HG02588 (cell line): ENCODE measurements at regions not wholly inside any gene's neighbourhood (a gene's known extent, or its start where the extent isn't known, plus 50 kb on each side); places are given as distances from the start of the nearest gene placed in this dataset.
"Not testable (repeated sequence)": the region's sequence is repeated elsewhere in the genome, so short reads cannot be mapped to it uniquely, and the experiment has no call there.

Experiments
- ATAC-seq: cut with Tn5 transposase; IDR thresholded peaks from one replicate; pipeline ENCODE4 v1.9.1; 2021; ENCODE audit warnings: mild to moderate bottlenecking, moderate library complexity; ENCODE audit not compliant: unreplicated experiment

DNA sequence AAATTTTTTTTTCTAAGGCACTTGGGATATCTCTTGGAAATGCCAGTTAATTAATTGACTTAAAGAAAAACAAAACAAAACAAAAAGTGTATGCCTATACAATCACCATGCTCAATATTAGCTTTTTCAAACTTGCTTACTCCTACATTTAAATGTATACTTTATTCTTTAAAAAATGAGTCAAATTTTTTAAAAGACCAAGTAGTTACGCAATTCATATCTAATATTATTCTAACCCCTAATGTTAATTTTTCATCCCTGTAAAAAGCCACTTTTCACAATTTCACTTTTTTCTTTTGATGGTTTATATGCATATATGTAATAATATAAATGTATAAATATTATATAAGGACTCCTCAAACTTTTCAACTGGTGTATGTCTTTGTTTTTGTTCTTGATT, 211.2 kb downstream of the PRDM9 start:
- no peak for ATAC-seq

DNA sequence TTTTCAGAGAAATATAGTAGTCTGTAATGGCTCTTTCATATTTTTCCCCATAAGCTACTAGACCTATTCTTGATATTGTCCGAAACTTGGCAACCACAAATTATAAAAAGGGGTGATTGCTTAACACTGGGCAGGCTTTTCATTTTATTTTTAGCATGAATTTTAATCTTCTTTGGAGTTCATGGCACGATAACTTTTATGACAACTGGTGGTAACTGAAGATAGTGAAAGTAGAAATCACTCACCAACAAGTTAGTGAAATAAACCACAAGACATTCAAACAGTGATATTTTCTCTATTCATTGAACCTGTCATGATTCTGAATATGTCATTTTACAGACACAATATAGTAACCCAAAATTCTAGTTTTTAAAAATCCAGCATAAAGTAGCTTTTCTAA, 213.9 kb downstream of the PRDM9 start:
- no peak for ATAC-seq

DNA sequence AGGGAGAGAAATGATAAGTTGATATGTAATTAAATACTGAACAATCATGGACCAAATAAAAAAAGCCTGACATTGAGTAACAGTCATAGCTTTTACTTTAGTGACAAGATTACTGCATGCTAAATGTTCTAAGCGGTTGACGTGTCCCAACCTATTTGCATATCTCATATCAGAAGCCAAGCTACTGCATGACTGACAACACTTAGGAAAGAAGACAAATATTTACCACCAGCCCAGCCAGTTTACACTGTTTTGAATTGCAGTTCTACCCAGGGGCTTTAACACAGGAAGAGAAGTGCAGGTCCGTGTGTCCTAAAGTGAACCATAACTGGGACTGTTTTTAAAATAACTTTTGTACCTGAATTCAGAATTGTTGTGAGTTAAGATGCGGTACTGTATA, 219.9 kb downstream of the PRDM9 start:
- no peak for ATAC-seq

DNA sequence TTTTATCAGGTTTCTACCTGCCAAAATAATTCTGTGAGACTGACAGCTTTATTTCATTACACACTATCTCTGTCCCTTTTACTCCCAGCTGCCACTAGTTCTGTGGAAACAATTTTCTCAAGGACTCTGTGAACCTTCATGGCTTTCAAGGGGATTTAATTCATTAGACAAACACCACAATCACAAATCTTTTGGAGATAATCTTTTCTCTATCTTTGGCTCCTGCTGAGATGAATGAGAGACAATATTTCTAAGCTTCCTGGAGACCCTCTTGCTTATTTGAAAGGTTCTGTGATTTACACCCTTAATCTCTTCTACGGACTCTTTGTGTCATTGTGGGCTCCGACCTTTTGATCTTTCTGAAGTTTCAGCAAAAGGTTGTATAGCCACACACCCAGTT, 222.6 kb downstream of the PRDM9 start:
- ATAC-seq, result no peak

DNA sequence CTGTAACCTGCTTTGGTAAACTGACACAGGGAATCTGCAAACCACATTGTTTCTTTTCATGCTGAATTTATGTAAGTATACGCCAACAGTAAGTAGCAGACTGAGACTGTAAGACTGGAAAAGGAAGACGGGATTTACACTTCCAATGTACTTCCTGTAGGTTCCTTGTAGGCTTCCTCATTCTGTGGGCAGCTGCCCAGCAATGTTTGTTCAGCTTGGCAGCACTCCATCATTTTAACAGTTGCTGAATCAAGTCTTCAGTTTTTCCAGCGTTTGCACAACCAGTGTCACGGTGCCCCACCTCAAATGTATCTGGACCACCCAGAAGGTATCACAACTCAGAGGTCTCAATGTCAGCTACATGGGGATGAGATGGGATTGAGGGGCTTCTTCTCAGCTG, 232.6 kb downstream of the PRDM9 start:
- no peak for ATAC-seq

DNA sequence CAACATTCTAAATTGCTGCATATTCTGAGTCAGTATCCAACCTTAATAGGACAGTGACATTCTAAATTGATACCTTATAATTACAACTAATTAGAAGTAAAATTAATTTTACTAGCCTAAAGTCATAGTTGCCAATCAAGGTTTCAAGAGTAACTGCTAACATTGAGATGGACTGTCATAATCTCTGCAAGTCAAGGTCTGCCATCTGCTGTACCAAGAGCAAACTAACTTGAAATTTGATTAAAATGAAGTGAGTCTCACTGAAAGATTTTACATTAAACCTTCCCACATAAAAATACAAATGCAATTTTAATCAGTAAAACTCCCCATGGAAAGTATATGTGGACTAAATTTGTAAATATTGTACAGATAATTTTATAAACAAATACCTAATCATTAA, 235.3 kb downstream of the PRDM9 start:
- ATAC-seq, result no peak

DNA sequence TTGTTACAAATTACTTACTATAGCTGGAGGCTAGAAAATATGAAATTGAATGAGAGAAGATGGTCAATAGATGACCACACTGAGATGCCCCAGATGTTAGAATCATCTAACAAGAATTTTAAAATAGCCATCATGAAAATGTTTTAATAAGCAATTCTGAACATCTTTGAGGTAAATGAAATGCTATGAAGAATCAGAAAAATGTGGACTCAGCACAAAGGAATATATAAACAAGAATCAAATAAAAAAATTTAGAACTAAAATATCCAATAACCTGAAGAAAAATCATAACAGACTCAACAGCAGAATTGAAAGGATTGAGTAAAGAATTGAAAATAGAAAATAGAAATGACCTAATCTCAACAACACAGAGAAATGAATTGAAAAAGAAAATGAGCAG, 248.5 kb downstream of the PRDM9 start:
- ATAC-seq, result no peak

DNA sequence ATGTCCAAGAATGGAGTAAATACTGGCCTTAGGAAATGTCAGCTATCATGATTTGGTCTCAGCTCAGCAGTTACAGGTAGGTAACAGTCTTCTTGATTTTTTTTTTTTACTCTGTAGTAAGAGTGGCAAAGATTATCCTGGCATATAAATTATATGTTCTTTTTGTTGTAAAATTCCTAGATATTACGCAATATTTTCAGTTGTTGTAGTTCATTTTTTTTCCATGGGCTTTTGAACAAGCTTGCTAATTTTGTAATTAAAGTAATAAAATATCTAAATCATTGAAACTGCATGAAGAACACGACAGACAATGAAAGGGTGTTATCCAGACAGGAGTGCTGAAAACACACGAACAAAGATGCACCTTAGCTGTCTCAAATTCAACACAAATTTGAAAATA, 249.4 kb downstream of the PRDM9 start:
- no peak for ATAC-seq

DNA sequence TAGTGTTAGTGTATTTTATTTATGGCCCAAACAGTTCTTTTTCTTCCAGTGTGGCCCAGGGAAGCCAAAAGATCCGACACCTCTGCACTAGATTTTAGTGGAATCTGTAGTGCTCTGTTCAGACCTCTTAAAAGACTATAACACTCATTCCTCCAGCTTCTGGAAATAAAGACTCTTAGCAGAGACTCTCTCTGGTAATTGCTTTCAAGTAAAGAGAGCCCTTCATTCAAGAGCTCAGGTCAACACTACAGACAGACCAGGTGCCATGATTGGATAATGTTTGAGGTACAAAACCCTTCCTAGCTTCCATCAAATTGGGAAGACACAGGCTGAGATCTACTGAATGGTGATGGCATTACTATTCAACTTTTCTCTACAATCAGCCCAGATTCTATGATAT, 255.8 kb downstream of the PRDM9 start:
- no peak for ATAC-seq

DNA sequence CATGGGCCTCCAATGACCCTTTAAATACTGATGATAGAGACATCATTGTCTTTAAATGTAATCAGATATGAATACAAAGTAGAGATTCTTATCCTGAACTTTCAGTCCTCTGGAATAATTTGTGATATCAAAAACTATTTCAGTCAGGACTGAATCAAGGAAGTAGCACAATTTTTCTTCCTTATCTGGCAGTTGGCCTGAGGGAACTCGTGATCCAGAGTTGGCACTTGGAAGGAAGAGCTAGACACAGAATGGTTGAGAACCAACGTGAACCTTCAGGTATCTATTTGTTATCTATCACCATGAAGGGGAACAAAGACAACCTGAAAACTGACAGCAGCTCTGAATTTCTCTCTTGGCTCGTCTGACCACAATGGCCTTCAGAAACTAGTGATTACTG, 269.3 kb downstream of the PRDM9 start:
- no peak for ATAC-seq

DNA sequence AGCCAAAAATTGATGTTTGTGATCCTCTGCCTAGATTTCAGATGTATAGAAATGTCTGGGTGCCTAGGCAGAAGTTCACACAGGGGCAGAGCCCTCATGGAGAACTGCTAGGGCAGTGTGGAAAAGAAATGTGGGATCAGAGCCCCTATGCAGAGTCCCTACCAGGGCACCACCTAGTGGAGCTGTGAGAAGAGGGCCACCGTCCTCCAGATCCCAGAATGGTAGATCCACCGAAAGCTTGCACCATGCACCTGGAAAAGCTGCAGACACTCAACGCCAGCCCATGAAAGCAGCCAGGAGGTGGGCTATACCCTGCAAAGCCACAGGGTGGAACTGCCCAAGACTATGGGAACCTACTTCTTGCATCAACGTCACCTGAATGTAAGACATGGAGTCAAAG, 292.9 kb downstream of the PRDM9 start:
- ATAC-seq, result not testable (repeated sequence)

DNA sequence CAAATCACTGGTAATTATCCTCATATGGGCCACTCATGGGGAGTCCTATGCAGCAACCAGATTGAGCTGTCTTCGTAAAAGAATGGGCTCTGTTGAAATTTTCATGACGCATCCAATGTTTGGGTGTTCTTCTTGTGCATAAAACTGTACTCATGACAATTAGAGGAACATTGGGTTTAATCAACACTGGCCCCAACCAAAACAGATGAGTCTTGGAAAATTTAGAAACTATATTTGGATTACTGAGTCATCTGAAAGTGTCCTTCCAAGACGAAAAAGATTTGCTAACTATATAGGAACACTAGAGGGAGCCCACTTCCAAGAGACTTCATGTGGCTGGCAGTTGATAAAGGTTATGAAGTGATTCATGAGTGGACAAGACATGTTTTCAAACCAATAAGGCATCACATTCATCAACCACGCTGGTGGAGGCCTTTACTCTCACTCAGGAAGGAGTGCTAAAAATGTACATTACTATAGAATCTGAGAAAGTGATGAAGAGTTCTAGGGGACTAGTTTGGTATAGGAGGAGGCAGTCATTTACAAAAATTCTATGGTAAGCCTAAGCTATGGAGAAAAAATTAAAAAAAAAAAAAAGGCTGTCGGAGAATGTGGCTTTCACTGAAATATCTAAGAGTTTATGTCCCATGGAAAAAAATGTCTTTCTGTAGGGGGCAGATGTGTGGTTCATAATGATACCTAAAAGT, 313.5 kb downstream of the PRDM9 start:
- ATAC-seq, result no peak

DNA sequence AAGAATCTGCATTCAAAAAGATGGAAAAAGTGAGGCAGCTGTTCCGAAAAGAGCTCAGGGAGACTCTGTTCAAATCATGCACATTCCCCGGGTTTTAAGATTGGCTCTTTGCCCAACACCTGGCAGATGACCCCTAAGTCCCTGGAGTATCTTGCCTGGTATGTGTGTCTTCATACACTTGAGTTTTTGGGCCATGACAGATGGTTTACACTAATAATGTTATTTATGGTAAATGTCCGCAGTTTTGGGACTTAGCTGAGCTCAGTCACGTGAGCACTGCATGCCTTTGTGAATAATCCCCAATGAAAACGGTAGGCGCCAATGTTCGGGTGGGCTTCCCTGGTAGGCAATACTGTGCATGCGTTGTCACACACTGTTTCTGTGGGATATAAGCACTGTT, 316.1 kb downstream of the PRDM9 start:
- ATAC-seq, result no peak

DNA sequence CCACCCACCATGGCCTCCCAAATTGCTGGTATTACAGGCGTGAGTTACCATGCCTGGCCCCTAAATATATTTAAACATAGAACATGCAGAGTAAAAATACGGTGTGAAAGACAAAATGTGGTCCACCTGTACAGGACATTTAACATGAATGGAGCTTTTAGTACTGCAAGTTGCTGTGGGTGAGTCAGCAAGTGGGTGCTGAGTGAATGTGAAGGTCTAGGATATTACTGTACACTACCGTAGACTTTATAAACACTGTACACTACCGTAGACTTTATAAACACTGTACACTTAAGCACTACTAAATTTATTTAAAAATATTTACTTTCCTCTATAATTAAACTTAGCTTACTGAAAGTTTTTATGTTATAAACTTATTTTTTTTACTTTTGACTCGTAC, 317.8 kb downstream of the PRDM9 start:
- no peak for ATAC-seq

DNA sequence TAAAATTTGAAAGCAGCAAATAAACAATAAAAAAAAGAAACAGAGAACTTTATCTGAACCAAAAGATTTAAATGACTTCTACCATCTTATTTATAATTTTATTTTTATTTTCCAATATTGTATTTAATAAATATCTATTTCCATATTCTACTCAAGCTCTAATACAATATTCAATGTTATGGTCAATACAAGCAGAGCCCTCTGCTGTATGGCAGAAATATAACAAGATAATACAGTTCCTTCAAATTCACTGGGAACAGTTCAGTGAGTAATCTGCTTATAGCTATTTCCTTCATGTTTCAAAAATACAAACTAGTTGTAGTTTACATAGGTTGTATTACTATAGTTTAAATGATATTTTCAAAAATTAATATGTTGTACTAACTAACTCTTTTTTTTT, 332.7 kb downstream of the PRDM9 start:
- ATAC-seq, result no peak

DNA sequence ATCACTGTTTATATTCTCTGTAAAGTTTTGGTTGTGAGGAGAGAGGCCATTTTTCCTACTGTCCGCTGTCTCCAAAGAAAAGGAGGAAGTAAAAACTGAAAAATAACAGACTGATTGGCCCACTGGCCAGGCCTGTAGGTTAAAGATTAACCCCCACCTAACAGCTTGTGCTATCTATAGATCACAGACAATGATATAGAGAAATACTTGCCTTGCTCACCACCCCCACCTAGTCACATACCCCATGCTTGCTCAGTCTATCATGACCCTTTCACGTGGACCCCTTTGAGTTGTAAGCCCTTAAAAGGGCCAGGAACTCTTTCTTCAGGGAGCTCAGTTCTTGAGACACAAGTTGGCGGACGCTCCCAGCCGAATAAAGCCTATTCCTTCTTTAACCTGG, 357.4 kb downstream of the PRDM9 start:
- ATAC-seq, result no peak

DNA sequence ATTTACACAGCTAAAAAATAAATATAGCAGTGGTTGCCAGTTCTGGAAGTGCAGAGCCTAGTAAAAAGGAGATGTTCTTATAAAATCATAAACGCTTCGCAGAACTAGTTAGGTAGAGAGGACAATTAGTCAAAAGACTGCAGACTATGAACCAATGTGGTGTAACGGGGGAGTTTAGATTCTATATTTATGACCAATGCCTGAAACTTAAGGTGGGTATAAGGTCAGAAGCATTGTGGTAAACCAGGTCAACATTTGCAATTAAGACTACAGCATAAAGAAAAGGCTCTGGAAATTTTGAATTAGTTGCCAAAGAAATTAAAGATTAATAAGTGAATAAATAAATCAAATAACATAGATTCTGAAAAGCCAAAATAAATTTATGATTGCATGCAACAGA, 370.4 kb downstream of the PRDM9 start:
- no peak for ATAC-seq

DNA sequence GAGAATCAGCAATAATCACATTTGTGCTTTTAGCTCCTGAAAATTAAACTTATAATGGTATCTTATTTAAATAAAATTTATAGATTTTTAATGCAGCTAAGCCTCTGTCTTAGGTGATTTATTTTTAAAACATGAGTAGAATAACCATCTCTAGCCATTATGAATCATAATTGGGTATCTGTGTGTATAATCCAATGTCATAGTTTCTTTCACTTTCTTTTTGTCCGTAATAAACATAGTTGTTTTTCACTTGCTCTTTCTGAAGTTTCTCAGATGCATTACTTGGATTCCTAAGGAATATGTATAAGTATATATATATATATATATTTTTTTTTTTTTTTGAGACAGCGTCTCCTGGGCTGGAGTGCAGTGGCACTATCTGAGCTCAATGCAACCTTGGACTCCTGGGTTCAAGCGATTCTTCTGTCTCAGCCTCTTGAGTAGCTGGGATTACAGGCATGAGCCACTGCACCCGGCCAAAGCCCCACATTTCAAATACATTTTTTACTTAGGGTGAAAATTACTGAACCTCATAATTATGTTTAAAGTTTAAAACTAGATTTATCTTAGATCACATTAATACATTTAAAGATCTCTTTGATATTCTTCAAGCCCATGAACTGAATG, 377.1 kb downstream of the PRDM9 start:
- no peak for ATAC-seq

DNA sequence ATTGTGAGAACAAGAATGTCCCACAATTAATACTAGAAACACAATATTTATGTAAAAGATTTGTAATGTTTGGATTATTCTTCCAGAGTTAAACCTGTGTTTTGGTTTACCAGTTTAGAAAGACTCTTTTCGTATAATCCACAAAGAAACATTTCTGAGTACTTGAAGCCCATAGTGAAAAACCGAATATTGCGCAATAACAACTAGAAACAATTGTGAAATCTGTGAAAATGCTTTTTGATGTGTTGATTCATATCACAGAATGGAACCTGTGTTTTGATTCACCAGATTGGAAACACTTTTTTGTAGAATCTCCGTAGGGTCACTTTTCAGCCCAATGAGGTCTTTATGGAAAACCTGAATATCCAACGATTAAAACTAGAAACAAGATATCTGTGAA, 386.2 kb downstream of the PRDM9 start:
- no peak for ATAC-seq

DNA sequence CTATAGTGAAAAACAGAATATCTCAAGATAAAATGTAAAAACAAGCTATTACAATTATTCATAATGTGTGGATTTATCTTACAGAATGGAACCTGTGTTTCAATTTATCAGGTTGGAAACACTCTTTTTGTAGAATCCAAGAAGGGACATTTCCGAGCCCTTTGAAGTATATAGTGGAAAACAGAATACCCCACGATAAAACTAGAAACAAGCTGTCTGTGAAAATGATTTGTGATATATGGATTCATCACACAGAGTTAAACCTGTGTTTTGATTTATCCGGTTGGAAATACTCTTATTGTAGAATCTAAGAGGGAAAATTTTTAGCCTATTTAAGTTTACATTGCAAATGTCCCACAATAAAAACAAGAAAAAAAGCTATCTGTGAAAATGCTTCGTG, 388.2 kb downstream of the PRDM9 start:
- no peak for ATAC-seq

DNA sequence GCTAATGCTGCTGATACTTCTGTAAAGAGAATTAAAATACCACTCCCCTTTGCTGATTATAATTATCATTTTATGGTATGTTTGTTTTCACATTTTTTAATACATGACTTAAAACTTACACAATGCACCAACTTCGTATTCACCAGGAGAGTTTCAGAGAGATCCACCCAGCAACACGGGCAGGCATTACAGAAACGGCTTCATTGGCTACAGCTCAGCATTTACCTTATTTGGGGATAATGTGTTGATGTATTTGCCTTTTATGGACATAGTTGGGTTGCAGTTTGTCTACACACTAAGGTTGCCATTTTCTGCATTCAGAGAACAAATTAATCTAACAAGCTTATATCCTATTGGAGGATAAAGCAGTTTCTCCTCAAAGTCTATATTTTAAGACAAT, 423.6 kb downstream of the PRDM9 start:
- ATAC-seq, result no peak

DNA sequence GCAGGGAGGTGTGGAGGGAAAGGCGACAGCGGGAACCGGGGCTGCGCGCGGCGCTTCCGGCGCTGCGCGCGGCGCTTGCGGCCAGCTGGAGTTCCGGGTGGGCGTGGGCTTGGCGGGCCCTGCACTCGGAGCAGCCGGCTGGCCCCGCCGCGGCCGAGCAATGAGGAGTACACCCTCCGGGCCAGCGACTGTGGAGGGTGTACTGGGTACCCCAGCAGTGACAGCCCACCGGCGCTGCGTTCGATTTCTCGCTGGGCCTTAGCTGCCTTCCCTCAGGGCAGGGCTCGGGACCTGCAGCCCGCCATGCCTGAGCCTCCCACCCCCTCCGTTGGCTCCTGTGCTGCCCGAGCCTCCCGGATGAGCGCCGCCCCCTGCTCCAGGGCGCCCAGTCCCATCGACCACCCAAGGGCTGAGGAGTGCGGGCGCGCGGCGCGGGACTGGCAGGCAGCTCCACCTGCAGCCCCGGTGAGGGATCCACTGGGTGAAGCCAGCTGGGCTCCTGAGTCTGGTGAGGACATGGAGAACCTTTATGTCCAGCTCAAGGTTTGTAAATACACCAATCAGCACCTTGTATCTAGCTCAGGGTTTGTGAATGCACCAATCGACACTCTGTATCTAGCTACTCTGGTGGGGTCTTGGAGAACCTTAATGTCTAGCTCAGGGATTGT, 444.0 kb downstream of the PRDM9 start:
- not testable (repeated sequence) for ATAC-seq
